Activated CD4-positive, alpha-beta T cell treated with anti-CD3 and anti-CD28 coated beads, Interleukin-2, amount 50 U/mL, for 1 hour (primary cell): ENCODE measurements at regions not wholly inside any gene's neighbourhood (a gene's known extent, or its start where the extent isn't known, plus 50 kb on each side); places are given as distances from the start of the nearest gene placed in this dataset.
"Not testable (repeated sequence)": the region's sequence is repeated elsewhere in the genome, so short reads cannot be mapped to it uniquely, and the experiment has no call there.

Experiments used
- DNase-seq: peaks from one replicate; pipeline ENCODE4 v3.0.0-alpha.2; 2020

DNA sequence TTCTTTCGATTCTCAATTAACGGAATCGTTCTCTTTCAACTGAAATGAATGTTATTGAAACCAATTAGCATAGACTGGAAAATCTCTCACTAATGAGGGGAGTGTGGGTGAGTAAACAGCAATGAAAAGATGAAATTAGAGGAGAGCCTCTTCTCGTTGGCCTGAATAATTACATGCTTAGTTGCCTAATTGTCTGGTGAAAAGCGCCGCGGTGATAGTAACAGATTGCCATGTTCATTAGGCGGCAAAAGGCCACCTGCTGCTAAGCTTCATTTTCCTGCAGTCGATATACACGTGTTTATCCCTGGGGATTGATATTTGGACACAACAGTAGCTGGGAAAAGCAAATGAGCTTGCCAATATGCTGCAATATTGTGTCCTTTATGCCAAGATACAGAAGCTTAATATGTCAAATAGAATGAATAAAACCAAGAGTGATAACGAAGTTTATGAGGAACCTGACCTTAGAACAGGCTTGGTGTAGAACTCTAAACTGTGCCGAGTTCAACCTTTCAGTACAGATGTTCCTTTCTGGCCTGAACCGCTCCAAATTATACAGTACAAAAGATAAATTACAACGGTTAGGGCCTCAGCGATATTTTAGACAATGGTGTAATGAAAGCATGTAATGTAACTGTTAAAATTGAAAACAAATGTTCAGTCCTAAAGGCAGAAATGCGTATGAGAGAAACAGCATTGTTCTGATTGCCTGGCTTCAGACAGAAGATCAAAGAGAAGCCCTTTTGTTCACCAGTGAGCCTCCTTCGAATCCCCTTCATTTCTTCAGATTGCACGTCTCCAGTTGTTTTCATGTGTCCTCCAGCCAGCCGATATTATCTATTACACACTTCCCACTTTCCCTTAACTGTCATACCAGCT is 185.2 kb downstream of the SHOX2 start:
- DNase-seq, result no peak

GRCh38 chr3:157919319-157919887 is 186.8 kb downstream of the SHOX2 start:
- DNase-seq, result no peak

GRCh38 chr3:157918402-157918801 is 187.8 kb downstream of the SHOX2 start:
- no peak for DNase-seq

- no peak for DNase-seq
Measured at GRCh38 chr3:157916672-157917071, 189.5 kb downstream of the SHOX2 start.

GRCh38 chr3:157914882-157915281 is 191.3 kb downstream of the SHOX2 start:
- DNase-seq, result no peak

- DNase-seq, result no peak
Measured at GRCh38 chr3:157913741-157914150, 192.5 kb downstream of the SHOX2 start.

DNA sequence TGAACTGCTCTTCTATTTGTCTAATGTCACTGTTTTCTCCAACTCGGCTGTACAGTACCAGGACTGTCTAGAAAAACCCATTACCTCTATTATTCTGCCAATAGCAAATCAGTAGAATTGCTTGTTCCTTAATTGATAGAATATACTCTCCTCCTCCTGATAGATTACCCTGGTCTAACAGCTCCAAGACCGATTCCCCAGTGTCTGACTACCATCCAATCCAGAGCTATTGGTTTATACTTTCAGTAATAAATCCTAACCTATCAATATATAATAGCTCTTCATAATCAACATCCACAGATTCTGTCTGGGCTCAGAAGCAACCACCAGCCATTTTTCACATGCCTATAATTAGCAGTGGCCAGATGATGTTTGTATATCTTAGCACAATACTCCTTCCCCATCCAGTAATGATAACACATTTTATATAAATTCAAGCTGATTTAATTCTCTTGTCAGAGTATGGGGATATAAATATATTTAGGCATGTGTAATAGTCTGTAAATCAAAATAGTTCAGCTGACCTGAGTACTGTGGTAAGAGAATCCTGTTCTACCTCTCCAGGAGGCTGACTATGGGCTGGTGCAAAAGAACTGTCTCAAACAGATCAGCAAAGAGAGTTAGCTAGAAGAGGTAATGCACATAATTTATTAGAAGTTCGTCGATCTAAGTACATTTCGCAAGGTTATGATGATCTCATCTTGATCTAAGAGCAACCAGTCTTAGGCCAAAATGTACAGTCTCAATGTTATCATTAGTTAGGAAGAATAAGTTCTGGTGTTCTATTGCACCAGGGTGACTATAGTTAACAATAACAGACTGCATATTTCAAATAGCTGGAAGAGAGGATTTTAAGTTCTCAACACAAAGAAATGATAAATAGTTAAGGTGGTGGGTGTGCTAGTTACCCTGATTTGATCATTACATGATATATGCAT is 193.4 kb downstream of the SHOX2 start:
- no peak for DNase-seq

DNA sequence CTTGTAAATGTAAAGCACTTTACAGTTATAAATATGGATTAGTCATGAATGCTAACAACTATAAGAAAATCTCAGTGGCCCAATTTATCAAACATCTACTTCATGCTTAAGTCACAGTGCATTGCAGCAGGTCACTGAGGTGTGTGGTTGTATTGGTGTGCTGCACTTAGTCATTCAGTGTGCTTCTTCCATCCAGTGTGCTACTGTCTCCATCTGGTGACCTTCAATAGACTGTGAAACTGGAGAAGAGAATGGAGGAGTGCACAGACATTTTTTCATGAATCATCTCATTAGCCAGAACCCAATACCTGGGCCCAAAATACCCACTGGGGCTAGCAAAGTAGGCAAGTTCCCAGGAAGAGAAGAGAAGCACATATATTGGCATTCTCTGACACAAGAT is 199.6 kb downstream of the SHOX2 start:
- no peak for DNase-seq

- no peak for DNase-seq
Measured at GRCh38 chr3:157905885-157906284, 200.3 kb downstream of the SHOX2 start.

GRCh38 chr3:157902680-157903079 is 203.5 kb downstream of the SHOX2 start:
- not testable (repeated sequence) for DNase-seq

DNA sequence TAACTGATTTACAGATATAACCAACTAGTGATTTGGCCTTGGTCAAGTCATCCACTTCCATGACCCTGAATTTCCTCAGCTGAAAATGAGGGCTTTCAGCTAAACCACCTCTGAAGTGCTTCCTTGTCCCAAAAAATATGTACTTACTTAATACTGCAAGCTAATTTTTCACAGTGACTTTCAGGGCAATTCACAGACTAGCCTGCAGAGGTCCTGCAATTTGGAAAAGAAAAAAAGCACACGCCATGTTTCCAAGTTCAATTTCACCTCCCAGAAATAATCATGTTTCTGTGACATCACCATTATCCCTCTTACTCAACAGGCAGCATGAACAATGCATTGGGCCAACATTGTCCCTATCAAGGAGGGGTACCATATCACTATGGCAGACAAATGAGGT is 218.2 kb downstream of the SHOX2 start:
- DNase-seq, result no peak

GRCh38 chr3:157876556-157876955 is 229.7 kb downstream of the SHOX2 start:
- DNase-seq, result no peak

GRCh38 chr3:157872902-157873301 is 233.3 kb downstream of the SHOX2 start:
- DNase-seq, result no peak

- DNase-seq, result no peak
Measured at GRCh38 chr3:157871838-157872460, 234.3 kb downstream of the SHOX2 start.

GRCh38 chr3:157871248-157871647 is 235.0 kb downstream of the SHOX2 start:
- DNase-seq, result no peak

DNA sequence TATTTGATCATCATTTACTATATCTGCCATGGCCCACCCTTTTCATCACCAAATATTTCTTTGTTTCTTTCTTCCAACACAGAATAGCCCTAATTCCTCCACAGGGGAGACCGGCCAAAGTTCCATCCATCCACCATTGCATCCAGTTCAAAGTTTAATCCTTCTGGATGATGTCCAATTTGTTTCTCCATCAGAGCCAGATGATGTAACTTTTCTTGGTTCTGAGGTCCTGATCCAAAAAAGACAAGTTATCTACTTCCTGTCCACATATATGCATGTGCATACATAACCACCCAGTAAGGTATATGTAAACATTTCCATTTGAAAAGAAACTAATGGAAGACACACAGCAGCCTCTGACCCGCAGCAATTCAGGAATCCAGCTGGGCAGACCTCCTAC is 237.3 kb downstream of the SHOX2 start:
- DNase-seq, result no peak

DNA sequence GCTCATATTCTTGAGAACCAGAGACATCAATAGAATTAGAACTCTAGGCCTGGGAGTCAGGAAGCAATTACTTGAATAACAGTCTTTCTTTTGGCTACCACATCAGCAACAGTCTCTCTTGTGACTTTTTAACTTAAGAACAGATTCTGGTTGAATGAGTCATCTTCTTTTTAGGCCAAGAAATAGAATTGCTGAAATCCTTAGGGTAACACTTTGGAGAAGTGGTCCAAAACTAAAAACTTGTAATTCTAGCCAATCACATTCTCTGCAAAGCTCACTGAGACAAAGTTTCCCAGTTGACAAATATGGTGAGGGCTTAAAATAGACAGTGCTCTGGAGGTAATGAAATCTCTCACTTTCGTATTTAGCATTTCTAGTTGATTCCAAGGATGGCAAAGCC is 238.0 kb downstream of the SHOX2 start:
- DNase-seq, result no peak

- peak; percentile 13 for DNase-seq
Measured at GRCh38 chr3:157865352-157866000, 240.7 kb downstream of the SHOX2 start.

GRCh38 chr3:157861076-157861765 is 245.0 kb downstream of the SHOX2 start:
- DNase-seq, result no peak

GRCh38 chr3:157859541-157859940 is 246.7 kb downstream of the SHOX2 start:
- DNase-seq, result no peak

DNA sequence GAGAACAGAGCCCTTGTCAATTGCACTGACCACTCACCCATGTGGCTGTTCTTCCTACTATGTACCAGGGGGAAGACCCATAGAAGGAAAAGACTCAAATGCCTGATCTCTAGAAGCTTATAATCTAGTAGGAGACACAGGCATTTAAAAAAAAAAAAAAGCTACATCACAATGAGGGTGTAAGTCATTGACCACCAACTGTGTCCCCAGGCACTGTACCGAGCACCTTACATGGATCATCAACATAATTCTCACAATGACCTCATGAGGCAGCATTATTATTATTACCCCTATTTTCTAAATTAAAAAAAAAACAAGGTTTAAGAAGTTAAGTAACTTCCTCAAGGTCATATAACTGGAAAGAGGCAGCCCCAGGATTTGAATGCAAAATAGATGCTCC is 247.4 kb downstream of the SHOX2 start:
- no peak for DNase-seq

- DNase-seq, result no peak
Measured at GRCh38 chr3:157857440-157857839, 248.8 kb downstream of the SHOX2 start.
